Adrenal gland (tissue), 5 donors: ENCODE measurements at regions not wholly inside any gene's neighbourhood (a gene's known extent, or its start where the extent isn't known, plus 50 kb on each side); places are given as distances from the start of the nearest gene placed in this dataset.

Experiments used
- POLR2A ChIP-seq, 2 donors: fragments of 450-650 bp; IDR thresholded peaks; one replicate each; pipeline ENCODE4 v1.6.1; 2017; ENCODE audit warnings: antibody characterized with exemption in 2 of 2, mild to moderate bottlenecking in 2 of 2, moderate library complexity in 1 of 2
- TF ChIP-seq, protein P1 (sequence below), 6 experiments: fragments of 450-650 bp in 4 of 6; fragments of 200-600 bp in 2 of 6; sonication (generic) in 1 of 6; IDR thresholded peaks; 1 replicate in 5 of 6; 2 replicates in 1 of 6; pipeline versions ENCODE4 v1.5.1 to v1.8.0; 2016 to 2021; ENCODE audit warnings: antibody characterized with exemption in 6 of 6, mild to moderate bottlenecking in 2 of 6, moderate library complexity in 1 of 6
- donor health status: DM: no; HTN: no; CAD: no.

DNA sequence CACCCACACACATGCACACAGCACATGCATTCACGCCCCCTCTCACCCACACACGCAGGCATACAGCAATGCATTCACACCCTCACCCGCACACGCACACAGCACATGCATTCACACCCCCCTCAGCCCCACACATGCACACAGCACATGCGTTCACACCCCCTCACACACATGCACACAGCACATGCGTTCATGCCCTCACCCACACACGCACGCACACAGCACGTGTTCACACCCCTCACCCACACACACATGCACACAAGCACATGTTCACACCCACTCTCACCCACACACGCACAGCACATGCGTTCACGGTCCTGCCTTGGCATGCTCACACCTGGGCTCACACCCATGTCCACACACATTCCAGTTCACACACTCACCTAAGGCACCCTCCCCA lies 64.2 kb downstream of the ENGASE start:
- TF ChIP-seq, protein P1, sequence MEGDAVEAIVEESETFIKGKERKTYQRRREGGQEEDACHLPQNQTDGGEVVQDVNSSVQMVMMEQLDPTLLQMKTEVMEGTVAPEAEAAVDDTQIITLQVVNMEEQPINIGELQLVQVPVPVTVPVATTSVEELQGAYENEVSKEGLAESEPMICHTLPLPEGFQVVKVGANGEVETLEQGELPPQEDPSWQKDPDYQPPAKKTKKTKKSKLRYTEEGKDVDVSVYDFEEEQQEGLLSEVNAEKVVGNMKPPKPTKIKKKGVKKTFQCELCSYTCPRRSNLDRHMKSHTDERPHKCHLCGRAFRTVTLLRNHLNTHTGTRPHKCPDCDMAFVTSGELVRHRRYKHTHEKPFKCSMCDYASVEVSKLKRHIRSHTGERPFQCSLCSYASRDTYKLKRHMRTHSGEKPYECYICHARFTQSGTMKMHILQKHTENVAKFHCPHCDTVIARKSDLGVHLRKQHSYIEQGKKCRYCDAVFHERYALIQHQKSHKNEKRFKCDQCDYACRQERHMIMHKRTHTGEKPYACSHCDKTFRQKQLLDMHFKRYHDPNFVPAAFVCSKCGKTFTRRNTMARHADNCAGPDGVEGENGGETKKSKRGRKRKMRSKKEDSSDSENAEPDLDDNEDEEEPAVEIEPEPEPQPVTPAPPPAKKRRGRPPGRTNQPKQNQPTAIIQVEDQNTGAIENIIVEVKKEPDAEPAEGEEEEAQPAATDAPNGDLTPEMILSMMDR (IDR thresholded peaks at IDR 0.05): no peak
- no peak for TF ChIP-seq POLR2A (IDR thresholded peaks at IDR 0.05)
